Large intestine (tissue), 3 donors: ENCODE measurements at regions not wholly inside any gene's neighbourhood (a gene's known extent, or its start where the extent isn't known, plus 50 kb on each side); places are given as distances from the start of the nearest gene placed in this dataset.

Experiments
- DNase-seq, 2 donors: peaks; one replicate each; pipeline versions ENCODE4 v3.0.0 to v3.0.0-alpha.2; 2013
- H3K27ac ChIP-seq: one replicate; pipeline ENCODE4 v1.5.1; 2013; ENCODE audit warnings: low read length
- H3K27me3 ChIP-seq: 2 replicates; pipeline ENCODE4 v1.6.1; 2013; ENCODE audit warnings: low read length; ENCODE audit not compliant: control insufficient read depth, insufficient read depth
- H3K36me3 ChIP-seq: 2 replicates; pipeline ENCODE4 v1.6.1; 2013; ENCODE audit warnings: low read length; ENCODE audit not compliant: control insufficient read depth, insufficient read depth
- H3K4me1 ChIP-seq: one replicate; pipeline ENCODE4 v1.6.1; 2013; ENCODE audit warnings: low read length; ENCODE audit not compliant: control insufficient read depth, insufficient read depth
- H3K4me3 ChIP-seq: one replicate; pipeline ENCODE4 v1.5.1; 2013; ENCODE audit warnings: low read length
- H3K9me3 ChIP-seq: one replicate; pipeline ENCODE4 v1.6.1; 2013; ENCODE audit warnings: mild to moderate bottlenecking, low read depth, low read length, moderate library complexity; ENCODE audit not compliant: control insufficient read depth
- WGBS: methylation state at CpG from one replicate; pipeline ENCODE4 v1.1.5; 2013; ENCODE audit warnings: low lambda C conversion rate; ENCODE audit not compliant: insufficient coverage; 5-methylcytosine and 5-hydroxymethylcytosine counted together

DNA sequence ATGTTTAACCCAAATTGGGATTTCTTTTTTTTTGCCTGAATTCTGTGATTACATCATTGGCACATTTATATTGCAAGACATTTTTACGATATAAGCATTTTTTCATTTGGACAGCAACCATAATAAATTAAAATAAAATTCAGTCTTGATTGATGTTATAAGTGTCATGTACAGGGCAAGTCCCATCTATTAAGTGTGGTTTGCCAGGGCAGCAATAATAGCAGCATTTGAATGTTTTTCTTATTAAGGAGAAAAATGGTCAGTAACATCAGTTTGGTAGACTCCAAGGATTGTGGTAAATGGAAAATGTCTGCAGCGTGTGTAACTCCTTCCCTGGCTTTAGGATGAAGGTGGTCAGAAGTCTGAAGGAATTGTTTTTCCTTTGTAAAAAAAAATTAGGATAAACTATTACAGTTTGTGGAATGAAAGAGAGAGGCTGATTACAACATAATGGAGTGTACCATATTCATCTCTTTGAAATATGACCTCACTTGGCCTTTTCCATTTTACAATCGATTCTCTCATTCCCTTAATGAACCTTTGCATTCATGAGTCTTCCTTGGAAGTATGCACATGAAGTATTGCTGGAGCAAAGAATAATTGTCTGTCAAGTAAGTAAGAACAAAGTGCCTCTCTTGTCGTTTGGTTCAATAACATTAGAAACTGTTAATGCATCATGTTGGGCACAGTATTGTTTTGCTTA is 405.4 kb upstream of the THRB start:
- Histone ChIP-seq H3K4me3 (no peak overlapping the region), H3K4me1 (no peaks in the 10 kb centered on the region), H3K9me3 (no peaks in the 10 kb centered on the region), H3K36me3 (no peaks in the 10 kb centered on the region), H3K27me3 (no peaks in the 10 kb centered on the region), H3K27ac (no peak overlapping the region)
- no peak for DNase-seq
- WGBS, result no CpG with 5 or more reads among the region's 4 CpGs

- WGBS, result no CpG with 5 or more reads among the region's 1 CpG
- no peak overlapping the region for H3K27ac ChIP-seq
- no peaks in the 10 kb centered on the region for H3K4me1 ChIP-seq
These were observed 410.6 kb upstream of the THRB start for GRCh38 chr3:24905266-24905665.

DNA sequence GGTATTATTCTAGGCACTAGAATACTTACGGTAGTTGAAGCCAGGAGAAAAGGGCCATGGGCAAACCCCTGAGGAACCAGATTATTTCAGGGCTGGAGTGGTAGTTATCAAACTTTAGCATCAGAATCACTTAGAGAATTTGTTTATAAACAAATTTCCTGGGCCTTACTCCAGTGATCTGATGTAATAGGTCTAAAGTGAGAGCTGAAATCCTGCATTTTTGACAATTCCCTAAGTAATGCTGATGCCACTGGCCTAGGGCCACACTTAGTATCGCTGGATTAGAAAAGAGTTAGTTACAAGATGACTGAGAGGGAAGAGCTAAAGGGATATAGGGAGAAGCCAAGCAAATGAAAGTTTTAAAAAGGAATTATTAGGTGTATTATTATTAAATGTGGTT is 412.5 kb upstream of the THRB start:
- H3K27me3 ChIP-seq, result no peaks in the 10 kb centered on the region
- H3K36me3 ChIP-seq, result no peaks in the 10 kb centered on the region
- H3K27ac ChIP-seq, result no peak overlapping the region
- H3K9me3 ChIP-seq, result no peaks in the 10 kb centered on the region
- WGBS, result 83% methylated on average over 1 of the region's 2 CpGs
- H3K4me3 ChIP-seq, result no peak overlapping the region
- DNase-seq, result no peak
- H3K4me1 ChIP-seq, result no peaks in the 10 kb centered on the region

More at GRCh38 chr3:24905266-24905665, 410.6 kb upstream of the THRB start:
- no peaks in the 10 kb centered on the region for H3K36me3 ChIP-seq
- no peaks in the 10 kb centered on the region for H3K9me3 ChIP-seq
- no peak for DNase-seq
- H3K27me3 ChIP-seq, result no peaks in the 10 kb centered on the region
- no peak overlapping the region for H3K4me3 ChIP-seq

DNA sequence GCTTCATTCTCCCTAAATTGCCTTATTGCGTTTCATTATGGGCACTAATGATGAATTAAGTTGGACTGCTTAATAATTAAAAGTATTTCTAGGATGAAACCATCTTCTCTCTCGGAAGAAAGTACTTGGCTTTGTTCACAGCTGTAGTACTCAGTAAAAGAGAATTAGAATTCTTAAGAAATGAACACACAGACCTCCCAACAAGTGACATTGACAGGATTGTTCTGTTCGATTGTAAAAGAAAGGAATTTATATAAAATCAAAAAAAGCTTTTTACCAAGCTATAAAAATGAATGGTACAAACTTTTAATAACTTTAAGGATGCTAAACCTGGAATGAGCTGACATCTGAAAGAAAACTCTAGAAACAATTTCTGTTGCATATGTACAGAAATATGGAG is 416.4 kb upstream of the THRB start:
- Histone ChIP-seq H3K27ac (no peak overlapping the region), H3K4me1 (no peaks in the 10 kb centered on the region), H3K36me3 (no peaks in the 10 kb centered on the region), H3K27me3 (no peaks in the 10 kb centered on the region), H3K9me3 (no peaks in the 10 kb centered on the region), H3K4me3 (no peak overlapping the region)
- no peak for DNase-seq
- WGBS, result 90% methylated on average over 2 of the region's 3 CpGs

DNA sequence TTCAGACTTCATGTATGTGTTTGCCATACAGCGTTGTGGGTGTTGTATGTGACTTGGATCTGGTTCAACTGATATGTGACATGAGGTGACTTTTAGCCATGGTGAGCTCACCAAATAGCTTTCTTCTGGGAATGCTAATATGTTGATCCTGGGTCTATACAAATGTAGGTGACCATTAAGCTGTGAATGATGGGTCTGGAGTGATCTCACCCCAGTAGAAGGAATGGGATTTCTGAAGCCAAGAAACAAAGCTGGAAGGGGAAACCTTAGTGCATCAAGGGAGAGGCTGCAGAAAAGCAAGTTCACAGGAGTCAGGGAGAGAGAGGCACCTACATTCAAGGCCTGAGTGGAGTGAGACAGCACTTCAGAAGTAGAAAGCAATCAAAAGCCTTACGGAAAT is 421.0 kb upstream of the THRB start:
- H3K9me3 ChIP-seq, result no peaks in the 10 kb centered on the region
- H3K36me3 ChIP-seq, result no peaks in the 10 kb centered on the region
- H3K27ac ChIP-seq, result no peak overlapping the region
- H3K4me1 ChIP-seq, result no peaks in the 10 kb centered on the region
- no peak for DNase-seq
- 83% methylated on average over 1 of the region's 2 CpGs for WGBS
- no peaks in the 10 kb centered on the region for H3K27me3 ChIP-seq
- H3K4me3 ChIP-seq, result no peak overlapping the region

DNA sequence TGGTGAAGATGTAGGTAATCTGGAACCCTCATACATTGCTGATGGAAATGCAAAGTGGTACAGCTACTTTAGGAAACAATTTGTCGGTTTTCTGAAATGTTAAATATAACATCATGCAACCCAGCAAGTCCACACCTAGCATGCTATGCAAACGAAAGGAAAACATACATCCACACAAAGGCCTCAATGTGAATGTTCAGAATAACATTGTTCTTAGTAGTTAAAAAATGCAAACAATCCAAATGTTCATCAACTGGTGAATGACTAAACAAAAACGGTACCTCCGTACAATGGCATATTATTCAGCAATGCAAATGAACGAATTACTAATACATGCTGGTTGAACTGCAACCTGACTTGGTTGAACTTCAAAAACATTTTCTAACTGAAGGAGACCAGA is 423.3 kb upstream of the THRB start:
- Histone ChIP-seq H3K4me1 (no peaks in the 10 kb centered on the region), H3K27ac (no peak overlapping the region), H3K9me3 (no peaks in the 10 kb centered on the region), H3K36me3 (no peaks in the 10 kb centered on the region), H3K27me3 (no peaks in the 10 kb centered on the region), H3K4me3 (no peak overlapping the region)
- WGBS, result no CpG with 5 or more reads among the region's 5 CpGs
- no peak for DNase-seq

DNA sequence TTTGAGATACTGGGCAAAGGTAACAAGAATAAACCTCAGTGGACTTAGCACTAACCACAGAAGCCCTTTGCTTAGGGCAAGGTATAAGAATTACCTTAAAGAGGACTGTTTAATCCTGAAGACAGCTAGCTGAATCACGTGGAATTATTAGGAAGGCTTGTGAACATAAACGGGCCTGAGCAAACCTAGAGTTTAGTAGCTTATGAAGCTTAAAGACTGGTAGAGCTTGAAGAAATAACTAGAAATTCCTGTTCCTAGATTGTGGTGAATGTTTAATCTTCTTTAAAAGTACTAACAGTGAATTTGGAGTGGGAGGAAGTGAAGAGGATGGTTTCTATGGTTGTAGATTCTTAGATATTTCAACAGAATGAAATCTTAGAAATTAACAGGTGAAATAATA is 428.9 kb upstream of the THRB start:
- Histone ChIP-seq H3K27me3 (no peaks in the 10 kb centered on the region), H3K36me3 (no peaks in the 10 kb centered on the region), H3K4me1 (no peaks in the 10 kb centered on the region), H3K27ac (no peak overlapping the region), H3K4me3 (no peak overlapping the region), H3K9me3 (no peaks in the 10 kb centered on the region)
- DNase-seq, result no peak
- 8% methylated on average over 2 of the region's 2 CpGs for WGBS

- H3K4me3 ChIP-seq, result no peak overlapping the region
- H3K36me3 ChIP-seq, result no peaks in the 10 kb centered on the region
- H3K9me3 ChIP-seq, result no peaks in the 10 kb centered on the region
- H3K4me1 ChIP-seq, result no peaks in the 10 kb centered on the region
- DNase-seq, result no peak
- WGBS, result no CpG with 5 or more reads among the region's 1 CpG
- H3K27ac ChIP-seq, result no peak overlapping the region
- no peaks in the 10 kb centered on the region for H3K27me3 ChIP-seq
These were observed 434.9 kb upstream of the THRB start for GRCh38 chr3:24929521-24929920.

DNA sequence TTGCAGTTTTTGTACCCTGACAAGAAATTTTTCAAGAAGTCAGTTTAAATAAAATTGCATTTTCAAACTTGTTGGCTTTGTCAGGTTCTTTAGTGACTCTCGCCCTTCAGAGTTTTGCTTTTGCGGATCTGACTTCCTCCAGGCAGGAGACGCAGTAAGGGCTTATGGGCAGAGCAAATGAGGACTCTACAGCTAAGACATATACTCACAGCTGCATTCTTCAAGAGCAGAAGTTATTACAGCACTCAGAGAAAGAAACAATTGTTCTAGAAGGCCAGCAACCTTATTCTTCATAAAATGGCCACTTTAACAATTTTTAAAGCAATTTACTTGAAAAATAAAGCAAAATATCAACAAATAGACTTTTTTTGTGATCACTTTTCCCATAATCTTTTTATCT is 438.8 kb upstream of the THRB start:
- H3K27ac ChIP-seq, result no peak overlapping the region
- no peak for DNase-seq
- H3K4me3 ChIP-seq, result no peak overlapping the region
- no peaks in the 10 kb centered on the region for H3K4me1 ChIP-seq
- no peaks in the 10 kb centered on the region for H3K36me3 ChIP-seq
- no peaks in the 10 kb centered on the region for H3K27me3 ChIP-seq
- no peaks in the 10 kb centered on the region for H3K9me3 ChIP-seq
- WGBS, result no CpG with 5 or more reads among the region's 3 CpGs

DNA sequence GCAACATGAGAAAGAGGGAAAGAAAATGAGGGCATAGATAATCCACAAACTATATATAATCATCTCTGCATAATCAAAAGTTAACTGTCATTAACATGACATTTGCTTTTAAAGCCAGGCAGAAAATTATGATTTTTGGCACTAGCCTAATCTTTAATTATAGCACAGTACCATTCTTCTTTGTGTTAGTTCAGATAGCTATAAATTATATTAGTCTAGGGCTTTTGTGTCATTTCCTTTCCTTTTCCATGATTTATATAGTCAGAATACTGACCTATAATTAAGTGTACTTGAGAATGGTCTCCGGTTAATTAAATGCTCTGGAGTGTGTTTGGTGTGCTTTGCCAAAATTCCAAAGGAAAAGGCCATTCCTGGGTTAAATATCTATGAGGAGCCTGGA is 441.9 kb upstream of the THRB start:
- no peak overlapping the region for H3K4me3 ChIP-seq
- no peak overlapping the region for H3K27ac ChIP-seq
- H3K4me1 ChIP-seq, result no peaks in the 10 kb centered on the region
- WGBS, result no CpG with 5 or more reads among the region's 1 CpG
- no peaks in the 10 kb centered on the region for H3K36me3 ChIP-seq
- H3K9me3 ChIP-seq, result no peaks in the 10 kb centered on the region
- no peak for DNase-seq
- peaks cover 3% of the 10 kb centered on the region for H3K27me3 ChIP-seq

- H3K27ac ChIP-seq, result no peak overlapping the region
- DNase-seq, result no peak
These were observed 442.6 kb upstream of the THRB start for GRCh38 chr3:24937228-24937627.

More at GRCh38 chr3:24937228-24937627, 442.6 kb upstream of the THRB start:
- Histone ChIP-seq H3K27me3 (peaks cover 3% of the 10 kb centered on the region), H3K4me1 (no peaks in the 10 kb centered on the region), H3K4me3 (no peak overlapping the region), H3K36me3 (no peaks in the 10 kb centered on the region), H3K9me3 (no peaks in the 10 kb centered on the region)
- whole genome bisulfite sequencing, result 94% methylated on average over 3 of the region's 5 CpGs
